Stimulated activated CD4-positive, alpha-beta T cell treated with anti-CD3 and anti-CD28 coated beads, Interleukin-4, amount 100 ng/mL, for 48 hours (primary cell): ENCODE measurements at regions not wholly inside any gene's neighbourhood (a gene's known extent, or its start where the extent isn't known, plus 50 kb on each side); places are given as distances from the start of the nearest gene placed in this dataset.
"Not testable (repeated sequence)": the region's sequence is repeated elsewhere in the genome, so short reads cannot be mapped to it uniquely, and the experiment has no call there.

Source experiments
- DNase-seq, 2 donors: peaks; one replicate each; pipeline ENCODE4 v3.0.0-alpha.2; 2020; ENCODE audit warnings: low read depth in 2 of 2

DNA sequence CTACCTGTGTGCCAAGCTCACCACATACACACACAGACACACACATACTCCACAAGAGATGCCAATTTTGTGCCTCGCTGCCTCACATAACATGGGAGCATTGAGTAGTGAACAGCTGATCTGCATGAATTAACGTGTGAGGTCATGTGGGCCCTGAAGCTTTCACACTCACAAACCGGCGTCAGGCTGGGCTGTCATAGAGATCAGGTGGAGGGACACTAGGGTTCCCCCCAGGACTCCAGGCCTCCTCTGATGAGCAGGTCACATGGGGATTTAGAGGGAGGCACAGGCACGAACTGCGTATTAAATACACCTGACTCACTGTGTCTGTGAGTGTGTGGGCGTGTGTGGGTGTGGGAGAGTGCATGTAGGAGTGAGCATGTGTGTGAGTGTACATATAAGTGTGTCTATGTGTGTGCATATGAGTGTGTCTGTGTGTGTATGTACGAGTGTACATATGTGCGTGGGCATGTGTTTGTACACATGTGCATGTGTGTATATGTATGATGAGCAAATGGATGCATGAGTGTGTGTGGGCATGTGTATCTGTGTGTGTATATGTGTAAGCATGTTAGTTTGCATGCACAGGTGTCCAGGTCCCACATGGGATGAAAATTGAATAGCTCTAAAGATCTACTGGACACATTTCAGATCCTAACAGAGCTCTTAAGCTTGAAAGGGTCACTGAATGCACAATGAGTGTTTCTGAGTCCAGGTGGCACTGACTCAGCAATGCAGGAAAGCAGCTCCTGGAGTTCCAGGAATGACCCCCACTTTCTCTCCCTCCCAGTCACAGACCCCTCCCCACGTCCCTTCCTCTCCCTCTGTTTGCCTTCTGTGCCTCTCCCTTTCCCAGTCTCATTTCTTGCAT lies 336.6 kb downstream of the PREX1 start:
- no peak for DNase-seq

DNA sequence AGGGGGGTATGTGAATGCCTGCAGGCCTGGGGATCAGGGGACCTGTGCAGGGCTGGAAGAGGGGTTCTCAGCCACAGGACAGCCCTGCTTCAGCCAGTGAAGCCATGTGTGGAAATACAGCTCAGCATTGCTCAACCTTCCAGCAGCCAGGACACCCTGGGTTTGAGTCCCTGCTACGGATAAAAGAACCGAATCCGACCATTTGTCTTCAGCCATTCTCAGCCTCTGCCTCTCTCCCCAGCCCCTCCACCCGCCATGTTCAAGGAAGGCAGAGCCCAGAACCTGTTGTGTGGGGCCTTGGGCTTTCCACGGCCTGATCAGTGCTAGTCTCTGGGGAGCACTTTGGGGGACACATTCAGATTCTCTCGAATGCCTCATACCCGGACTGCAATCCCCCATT lies 337.5 kb downstream of the PREX1 start:
- not testable (repeated sequence) for DNase-seq

DNA sequence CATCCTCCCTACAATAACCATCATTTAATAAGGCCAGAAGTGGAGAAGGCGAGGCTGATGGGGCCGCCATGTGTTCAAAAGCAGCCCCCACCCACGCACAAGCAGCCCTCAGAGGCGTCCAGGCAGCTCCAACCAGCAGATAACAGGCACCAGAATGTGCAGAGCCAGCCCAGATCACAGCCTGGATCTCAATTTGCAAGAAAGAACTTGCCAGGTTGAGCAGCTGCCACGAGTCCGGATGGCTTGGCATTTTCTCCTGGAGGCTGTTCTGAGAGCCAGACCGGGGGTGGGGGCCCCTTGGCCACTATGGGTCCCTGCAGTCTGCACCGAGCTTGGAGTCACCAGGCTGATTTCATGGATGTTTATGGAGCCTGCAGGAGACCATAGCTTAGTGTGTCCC lies 338.1 kb downstream of the PREX1 start:
- DNase-seq = no peak

DNA sequence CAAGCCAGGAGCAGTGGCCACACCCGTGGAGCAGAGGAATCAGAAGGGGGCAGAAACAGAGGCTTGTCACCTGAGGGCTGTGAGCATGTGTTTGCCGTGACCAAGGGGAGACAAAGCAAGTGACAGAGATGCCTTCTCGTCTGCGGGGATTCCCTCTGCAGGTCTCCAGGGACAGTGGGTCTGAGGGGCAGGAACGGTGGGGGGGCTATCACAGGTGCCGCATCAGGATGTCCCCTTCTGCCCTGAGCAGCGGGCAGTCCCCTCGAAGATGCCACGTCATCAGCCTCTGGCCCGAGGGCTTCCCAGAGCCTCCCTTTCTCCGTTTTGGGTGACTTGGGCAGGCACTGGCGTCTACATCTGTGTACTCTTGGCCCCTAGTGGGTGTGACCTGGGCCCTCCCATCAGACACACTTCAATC lies 338.7 kb downstream of the PREX1 start:
- DNase-seq = no peak

DNA sequence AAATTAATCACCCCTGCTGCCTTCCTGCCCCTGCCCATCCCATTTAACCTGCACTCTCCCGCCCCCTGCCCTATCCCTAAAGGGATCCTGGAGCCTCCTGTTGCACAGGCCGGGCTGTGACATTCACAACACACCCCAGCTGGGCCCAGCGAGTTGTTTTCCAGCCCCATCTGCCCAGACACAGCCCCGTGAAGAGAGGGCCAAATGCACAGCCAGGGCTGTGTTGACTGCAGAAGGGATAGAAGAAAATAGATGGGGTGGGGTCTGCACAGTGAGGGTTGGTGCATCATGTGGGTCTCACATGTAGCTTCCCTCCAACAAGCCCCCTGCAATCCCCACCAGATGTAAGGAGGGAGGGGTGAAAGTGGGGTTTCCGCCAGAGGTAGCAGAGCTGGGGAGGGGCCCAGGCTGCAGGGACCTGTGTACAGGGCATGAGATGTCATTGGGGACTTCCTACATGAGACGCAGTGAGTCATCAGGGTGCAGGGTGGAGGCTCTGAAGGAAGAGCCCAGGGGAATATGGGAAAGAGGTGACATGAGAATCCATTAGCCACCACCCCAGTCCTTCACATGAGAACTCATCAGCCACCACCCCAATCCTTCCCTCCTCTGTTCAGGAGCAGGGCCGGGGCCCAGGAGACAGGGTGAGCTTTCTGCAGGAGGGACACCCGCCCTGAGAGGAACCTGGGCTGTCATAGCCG lies 339.3 kb downstream of the PREX1 start:
- not testable (repeated sequence) for DNase-seq

DNA sequence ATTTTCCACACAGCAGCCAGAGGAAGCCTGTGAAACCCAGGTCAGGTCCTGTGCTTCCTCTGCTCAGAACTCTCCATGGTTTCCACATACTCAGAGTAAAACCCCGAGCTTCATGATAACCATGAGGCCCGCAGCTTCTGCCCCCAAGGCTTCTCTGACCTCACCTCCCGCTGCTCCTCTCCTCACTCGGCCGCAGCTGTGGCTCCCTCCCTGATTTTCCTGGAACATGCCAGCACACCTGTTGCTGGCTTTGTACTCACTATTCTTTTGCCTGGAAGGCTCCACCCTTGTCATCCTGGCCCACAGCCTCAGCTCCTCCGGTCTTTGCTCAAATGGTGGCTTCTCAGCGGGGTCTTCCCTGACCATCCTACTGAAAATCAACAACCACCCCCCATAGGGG lies 341.7 kb downstream of the PREX1 start:
- no peak for DNase-seq

DNA sequence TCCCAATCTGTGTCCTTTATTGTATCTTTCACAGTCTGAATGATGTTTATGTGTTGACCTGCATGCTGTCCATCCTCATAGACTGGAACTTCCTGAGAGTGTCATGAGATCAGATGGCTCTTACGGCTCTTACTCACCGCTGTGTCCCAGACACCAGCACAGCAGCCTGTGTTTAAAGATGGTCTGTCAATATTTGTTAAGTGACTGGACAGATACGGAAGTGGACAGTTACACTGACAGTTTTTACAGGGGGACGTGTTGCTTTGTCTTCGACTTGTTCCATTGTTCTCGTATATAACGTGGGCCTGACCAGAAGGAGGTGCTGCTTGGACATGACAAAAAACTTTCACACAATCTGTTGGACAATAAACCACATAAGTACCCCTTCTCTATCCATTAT lies 342.6 kb downstream of the PREX1 start:
- DNase-seq = not testable (repeated sequence)

DNA sequence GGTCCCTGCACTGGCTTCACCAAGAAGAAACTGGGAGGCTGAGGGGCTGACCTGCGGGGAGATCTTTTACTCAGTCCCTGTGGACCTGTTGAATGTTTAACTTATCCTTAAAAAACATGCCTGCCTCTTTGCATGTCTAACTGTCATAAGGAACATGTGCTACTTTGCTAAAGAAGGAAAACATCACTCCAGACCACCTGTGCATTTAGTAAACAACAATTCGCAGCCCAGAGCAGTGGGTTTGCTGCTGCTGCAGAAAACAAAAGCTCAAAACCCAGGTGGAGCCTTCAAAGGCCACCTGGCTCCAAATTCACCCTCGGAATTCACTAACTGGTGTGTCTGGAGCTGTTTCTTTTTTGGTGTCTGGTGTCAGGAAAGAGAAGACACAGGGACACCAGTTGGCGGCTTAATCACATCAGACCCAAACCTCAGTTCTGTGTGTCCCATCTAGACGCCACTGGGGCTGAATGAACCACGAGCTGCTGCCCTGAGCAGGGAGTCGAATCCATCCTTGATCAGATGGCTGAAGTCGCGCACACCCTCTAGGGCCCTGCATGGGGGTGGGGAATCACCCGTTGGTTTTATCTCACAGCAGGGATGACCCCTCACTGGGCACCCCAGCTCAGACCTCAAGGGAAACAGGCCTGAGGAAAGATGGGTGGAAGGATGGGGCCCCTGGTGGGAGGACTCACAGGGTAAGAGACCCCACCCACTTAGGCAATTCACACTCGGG lies 344.3 kb downstream of the PREX1 start:
- no peak for DNase-seq

DNA sequence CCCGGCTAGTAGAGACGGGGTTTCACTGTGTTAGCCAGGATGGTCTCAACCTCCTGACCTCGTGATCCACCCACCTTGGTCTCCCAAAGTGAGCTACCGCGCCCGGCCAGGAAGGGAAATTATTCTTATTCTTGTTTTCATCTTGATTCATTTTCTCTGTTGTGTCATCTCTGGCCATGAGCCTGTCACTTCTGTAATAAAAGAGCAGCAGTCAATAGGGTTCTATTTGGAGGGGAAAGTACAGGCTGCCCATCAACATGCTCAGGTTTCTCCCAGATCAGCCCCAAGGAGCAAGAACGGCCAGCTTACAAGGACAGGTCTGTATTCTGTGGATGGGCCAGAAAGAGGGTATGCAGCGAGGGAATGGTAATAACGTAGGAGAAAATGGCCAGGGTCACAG lies 345.0 kb downstream of the PREX1 start:
- DNase-seq = no peak

DNA sequence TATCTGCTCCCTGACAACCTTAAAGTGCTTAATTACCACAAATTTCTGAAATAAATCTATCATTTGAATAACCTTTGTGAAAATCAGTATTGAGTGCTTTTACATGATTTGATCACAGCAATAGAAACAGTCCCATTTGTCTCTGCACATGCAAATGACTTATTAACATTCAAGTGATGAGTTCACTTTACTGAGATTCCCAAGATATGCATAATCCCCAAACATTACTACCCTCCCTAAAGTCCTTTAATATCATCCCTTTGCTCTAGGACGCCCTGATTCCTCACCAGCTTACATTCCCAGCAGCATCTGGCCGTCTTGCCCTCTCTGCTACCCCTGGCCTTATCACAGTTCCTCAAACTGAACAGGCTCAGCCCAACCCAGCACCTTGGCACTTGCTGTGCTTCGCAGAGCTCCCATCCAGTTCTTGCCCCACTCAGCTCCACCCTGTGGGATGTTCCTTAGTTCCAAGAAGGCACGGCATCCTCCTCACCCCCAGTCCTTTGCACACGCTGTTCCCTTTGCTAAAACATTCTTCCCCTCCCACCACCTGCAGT lies 347.5 kb downstream of the PREX1 start:
- no peak for DNase-seq

DNA sequence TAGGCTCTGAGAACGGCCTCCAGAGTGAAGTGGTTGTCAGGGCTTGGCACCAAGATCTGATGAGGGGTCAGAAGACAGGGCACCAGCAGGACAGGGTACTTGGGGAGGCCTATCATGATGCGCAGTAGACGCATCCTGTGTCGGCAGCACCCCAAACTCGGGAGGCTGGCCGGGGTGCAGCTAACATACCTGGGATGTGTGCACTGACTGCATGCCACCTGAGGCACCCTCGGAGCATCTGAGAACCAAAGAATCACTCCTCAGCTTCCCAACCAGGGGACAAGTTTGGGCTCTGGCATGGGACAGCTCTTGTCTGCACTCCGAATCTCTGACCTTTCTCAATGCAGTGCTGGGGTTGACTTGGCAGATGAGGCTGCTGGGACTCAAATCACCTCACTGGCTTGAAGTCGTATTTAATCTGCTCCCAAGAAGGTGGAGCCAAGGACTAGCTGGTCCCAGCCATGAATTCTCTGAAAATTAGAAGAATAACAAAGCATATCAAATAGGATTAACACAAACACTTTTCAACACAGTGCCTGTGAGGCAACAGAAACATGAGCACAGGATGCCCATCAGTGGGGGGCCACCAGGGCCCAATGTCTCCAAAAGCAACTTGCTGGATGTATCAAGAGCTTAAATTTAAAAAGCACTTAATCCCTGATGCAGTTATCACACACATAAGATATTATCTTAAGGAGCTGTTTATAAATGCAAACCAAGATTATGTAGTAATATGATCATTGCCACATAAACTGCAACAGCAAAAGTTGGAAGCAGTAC lies 348.8 kb downstream of the PREX1 start:
- DNase-seq = no peak

DNA sequence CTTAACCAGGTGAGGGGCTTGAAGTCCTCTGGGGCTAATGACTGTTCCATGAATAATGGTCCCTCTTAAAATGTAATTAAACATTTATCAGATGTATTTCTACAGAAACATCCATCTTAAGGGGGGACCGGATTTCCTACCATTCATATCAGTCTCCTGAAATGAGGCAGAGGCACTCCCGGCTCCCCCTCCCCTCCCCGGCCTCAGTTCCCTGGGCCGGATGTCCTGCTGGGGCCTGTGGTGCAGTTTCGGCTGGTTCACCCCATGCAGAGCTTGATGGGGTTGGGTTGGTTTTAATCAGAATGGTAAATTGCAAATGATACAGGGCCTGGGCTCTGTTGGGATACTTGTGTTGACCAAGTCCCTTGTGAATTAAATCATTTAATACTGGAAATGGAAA lies 349.4 kb downstream of the PREX1 start:
- no peak for DNase-seq

DNA sequence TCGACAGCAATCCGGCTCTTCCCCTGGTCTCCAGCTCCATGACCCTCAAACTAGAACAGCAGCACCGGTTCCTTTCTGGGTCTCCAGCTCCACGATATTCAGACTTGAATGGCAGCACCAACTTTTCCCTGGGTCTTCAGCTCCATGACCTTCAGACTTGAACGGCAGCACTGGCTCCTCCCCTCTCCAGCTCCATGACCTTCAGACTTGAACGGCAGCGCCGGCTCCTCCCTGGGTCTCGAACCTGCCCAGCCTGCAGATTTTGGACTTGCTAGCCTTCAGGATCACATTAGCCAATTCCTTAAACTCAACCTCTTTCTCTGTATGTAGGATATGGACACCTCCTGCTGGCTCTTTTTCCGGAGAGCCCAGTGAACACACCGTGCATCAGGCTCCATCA lies 350.9 kb downstream of the PREX1 start:
- DNase-seq = no peak

DNA sequence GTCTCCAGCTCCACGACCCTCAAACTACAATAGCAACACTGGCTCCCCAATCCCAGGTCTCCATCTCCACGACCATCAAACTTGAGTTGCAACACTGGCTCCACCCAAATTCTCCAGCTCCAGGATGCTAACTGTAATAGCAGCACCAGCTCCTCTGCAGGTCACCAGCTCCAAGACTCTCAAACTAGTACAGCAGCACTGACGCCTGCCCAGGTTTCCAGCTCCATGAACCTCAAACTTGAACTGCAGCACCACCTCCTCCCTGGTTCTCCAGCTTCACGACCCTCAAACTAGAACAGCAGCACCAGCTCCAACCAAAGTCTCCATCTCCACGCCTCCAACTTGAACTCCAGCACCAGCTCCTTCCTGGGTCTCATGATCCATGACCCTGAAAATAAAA lies 353.8 kb downstream of the PREX1 start:
- no peak for DNase-seq

DNA sequence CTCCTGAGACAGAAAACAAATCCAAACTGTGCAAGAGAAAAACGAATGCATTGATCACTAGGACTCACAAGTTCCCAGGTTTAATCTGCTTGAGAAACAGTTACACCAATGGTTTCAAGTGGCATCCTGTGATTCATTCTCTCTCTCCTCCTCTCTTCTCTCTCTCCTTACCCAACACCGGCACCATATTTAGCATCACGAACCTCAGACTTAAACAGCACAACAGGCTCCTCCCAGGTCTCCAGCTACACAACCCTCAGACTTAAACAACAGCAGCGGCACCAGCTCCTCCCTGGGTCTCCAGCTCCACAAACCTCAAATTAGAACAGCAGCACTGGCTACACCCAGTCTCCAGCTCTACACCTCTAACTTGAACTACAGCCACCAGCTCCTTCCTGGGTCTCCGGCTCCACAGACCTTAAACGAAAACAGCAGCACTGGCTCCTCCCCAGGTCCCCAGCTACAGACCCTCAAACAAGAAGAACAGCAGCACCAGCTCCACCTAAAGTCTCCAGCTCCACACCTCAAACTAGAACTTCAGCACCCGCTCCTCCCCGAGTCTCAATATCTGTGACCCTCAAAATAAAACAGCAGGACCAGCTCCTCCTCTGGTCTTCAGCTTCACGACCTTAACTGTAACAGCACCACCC lies 355.9 kb downstream of the PREX1 start:
- no peak for DNase-seq

DNA sequence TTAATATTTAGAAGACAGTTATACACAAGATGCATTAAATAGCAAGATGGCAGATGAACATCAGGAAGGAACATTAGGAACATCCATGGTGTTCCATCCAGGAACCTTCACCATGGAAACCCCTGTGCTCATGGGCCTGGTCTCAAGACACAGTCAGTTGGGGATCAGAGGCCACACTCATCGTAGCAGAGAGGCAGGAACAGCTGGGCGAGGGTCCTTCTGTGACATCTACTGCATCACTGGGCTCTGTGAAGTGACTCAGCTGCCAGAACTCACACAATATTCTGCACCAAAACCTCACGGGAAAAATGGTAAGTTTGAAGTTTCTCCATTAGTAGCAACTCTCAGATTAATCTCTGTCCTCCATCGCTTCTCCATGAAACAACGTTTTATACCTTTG lies 356.6 kb downstream of the PREX1 start:
- DNase-seq = no peak

DNA sequence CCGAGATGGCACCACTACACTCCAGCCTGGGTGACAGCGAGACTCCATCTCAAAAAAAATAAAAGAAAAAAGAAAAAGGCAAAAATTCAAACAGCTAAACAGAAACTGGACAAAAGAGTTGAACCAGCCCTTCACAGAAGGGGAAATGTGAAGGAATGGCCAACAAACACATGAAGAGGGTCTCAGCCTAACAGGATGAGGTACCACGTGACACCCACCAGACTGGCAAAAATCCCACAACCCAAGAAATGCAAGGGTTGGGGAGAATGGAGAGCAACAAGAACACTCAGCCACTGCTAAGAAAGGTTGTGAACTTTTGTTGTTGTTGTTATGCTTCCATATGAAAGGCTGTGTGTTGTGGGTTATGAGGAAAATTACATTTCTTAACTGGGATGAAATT lies 357.7 kb downstream of the PREX1 start:
- DNase-seq = no peak

DNA sequence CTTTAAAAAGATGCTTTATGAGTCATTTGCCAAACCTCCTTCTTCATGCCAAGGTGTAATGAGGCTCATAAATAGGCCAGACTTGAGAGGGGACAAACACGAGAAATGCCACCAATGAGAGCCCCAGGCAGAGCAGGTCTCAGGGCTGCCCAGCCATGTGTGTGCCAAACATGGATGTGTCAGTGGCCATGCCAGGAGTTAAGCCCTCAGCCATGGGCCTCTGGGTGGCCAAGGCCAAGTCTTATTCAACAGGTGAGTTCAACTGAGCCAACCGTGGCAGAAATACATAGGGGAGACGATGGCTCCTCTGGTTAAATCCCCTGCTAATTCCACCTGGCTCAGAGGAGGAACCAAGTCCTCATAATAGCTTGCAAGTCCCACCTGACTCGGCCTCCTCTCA lies 358.8 kb downstream of the PREX1 start:
- no peak for DNase-seq

DNA sequence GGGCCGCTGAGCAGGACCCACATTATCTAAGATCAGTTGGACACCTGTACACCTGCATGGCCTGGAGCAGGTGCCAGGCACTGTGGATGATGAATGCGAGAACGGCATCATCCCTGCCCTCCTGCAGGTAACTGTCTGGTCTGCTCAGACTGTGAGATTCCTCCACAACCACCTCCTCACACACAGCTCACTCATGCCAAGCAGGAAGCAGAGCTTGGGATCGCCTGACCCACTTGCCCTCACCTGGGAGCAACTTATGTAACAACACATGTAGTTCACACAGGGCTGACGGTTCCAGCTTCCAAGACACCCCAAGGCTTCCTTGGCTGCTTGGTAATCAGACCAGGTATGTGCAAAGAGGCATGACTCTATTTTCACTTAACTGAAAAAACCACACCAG lies 359.2 kb downstream of the PREX1 start:
- DNase-seq = no peak

DNA sequence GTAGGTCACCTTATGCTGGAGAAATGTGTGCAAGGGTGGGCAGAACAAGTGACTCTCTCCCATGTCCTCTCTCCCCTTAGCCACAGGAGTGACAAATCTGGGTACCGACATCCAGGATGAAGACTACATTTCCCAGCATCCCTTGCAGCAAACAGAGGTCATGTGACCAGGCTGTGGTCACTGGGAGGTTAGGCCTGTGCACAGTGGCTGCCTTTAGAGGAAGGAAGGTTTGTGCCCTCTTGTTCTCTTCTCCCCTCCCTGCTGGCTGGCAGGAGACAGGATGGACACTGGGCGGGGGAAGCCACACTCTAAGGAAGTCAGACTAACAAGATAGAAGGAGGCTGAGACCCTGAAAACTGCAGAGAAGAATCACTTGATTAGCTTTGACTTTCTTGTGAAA lies 360.2 kb downstream of the PREX1 start:
- no peak for DNase-seq

DNA sequence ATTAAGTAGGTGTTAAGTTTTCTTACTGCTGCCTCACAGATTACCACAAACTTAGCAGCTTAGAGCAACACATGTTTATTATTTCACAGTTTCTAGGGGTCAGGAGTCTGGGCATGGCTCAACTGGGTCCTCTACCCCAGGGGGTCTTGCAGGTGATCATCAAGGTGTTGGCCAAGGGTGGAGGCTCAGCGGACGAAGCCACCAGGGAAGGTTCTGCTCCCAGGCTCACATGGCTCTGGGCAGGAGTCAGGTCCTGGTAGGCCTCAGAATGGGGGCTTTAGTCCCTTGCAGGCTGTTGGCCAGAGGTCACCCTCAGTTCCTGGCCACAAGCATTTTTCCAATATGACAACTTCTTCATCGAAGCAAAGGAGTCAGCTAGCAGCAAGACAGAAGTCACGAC lies 362.5 kb downstream of the PREX1 start:
- no peak for DNase-seq
